Right ventricle myocardium superior (tissue), 1 donor: ENCODE measurements at regions not wholly inside any gene's neighbourhood (a gene's known extent, or its start where the extent isn't known, plus 50 kb on each side); places are given as distances from the start of the nearest gene placed in this dataset.

ENCODE experiments used
- ATAC-seq: fragments of 200-7000 bp; cut with Tn5 transposase; one replicate; pipeline ENCODE4 v1.9.1; 2020; ENCODE audit warnings: mild to moderate bottlenecking; ENCODE audit not compliant: poor library complexity
- DNase-seq: peaks from one replicate; pipeline ENCODE4 v3.0.0-alpha.2; 2020
- intact Hi-C: fragments of 100-400 bp; cut with DNase I; formaldehyde crosslinking; loops from one replicate; pipeline ENCODE4 v1.11.2; 2022
- donor health status: DM: no; HTN: yes; CAD: no; lungs with severe emphysema.

GRCh38 chr16:62130101-62130500 is 93.9 kb upstream of the CDH8 start:
- intact Hi-C loops, result no loop called here
- no peak for DNase-seq
- ATAC-seq, result no peak

- no peak for ATAC-seq
- intact Hi-C loops, result no loop called here
- DNase-seq, result no peak
Observed at GRCh38 chr16:62105244-62105643, 69.0 kb upstream of the CDH8 start.

DNA sequence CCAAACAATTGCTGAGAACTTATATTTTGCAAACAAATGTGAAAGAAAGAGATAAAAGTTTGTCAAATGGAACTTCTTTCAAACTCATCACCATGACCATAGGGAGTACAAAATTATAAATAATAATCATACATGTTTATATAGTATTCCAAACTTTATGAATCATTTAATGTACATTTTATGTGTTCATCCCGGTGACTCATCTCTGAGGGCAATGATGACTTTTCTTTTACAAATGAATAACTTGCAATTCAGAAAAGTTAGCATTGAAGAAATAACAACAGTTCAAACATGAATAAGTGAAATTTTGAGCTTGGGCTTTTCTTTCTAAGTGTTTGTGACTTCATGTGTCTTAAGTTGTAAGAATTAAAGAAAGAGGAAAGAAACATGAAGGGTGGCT is 66.3 kb upstream of the CDH8 start:
- no peak for ATAC-seq
- intact Hi-C loops, result no loop called here

DNA sequence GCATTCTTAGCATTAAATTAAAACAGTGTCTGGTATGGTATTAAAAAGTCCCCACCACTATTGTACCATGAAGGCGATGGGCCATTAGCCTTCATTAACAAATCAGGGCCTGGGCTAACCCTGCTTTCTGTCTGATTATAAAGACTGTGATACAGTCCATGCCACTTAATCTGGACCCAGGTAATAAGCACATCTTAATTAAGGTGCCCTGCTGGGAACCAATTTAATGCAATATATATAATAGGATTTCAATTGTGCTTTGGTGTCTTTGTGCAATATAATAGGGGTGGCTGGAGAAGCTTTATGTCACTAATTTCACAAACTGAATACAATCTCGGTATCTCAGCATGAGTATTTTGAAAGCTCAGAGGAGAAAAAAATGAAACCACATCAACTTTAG is 64.4 kb upstream of the CDH8 start:
- ATAC-seq (no peak), DNase-seq (no peak)
- intact Hi-C loops, result no loop called here

More for the DNA sequence above, 66.3 kb upstream of the CDH8 start:
- DNase-seq, result no peak

GRCh38 chr16:62089715-62090114 is 53.5 kb upstream of the CDH8 start:
- no peak for DNase-seq
- no peak for ATAC-seq
- intact Hi-C loops, result no loop called here

DNA sequence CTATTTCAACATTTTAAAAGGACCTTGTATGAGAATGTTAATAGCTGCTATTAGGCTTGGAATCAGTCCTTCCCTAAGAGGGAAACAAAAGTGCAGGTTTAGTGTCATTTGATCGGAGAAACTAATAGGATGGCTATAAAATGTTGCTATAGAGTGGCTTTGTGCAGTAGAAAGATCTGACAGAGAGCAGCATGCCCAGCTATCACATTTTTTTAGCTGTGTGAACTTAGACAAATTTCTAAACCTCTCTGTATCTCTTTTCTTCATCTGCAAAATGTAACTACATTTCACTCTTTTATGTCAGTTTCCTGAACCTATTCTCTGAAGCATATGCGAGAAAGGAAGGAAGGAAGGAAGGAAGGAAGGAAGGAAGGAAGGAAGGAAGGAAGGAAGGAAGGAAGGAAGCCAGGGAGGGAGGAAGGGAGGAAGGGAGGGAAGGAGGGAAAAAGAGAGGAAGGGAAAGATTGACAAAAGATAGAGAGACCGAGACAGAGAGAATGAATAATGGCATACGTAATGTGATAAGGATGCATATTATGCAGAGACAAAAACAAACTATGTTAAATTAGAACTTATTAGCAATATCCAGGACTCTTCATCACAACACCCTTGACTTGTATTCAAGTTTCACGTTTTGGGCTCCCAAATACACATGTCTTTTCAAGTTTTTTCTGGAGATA is 52.6 kb upstream of the CDH8 start:
- ATAC-seq (no peak), DNase-seq (no peak)
- intact Hi-C loops, result no loop called here
